ENCODE measurements at regions not wholly inside any gene's neighbourhood (a gene's known extent, or its start where the extent isn't known, plus 50 kb on each side); places are given as distances from the start of the nearest gene placed in this dataset.
"Not testable (repeated sequence)": the region's sequence is repeated elsewhere in the genome, so short reads cannot be mapped to it uniquely, and the experiment has no call there.

DNA sequence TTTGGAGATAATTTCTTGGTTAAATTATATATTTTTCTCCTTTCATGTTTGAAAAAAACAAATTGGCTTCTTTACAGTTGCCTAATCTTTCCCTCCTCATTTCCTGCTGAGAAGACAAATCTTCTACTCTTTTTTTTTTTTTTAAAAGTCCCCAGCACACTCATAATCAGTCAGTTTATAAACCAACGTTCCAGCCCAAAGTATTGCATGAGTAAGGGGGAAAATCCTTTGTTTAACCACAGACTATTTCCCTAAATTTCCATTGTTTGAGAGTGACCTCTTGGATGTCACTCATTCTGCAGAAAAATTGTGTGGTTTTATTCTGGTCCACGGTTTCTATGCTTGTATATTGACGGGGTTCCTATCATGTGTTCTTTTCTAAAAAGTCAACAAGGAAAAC, 55.1 kb upstream of the TLR4 start:
- DNase-seq = no peak

DNA sequence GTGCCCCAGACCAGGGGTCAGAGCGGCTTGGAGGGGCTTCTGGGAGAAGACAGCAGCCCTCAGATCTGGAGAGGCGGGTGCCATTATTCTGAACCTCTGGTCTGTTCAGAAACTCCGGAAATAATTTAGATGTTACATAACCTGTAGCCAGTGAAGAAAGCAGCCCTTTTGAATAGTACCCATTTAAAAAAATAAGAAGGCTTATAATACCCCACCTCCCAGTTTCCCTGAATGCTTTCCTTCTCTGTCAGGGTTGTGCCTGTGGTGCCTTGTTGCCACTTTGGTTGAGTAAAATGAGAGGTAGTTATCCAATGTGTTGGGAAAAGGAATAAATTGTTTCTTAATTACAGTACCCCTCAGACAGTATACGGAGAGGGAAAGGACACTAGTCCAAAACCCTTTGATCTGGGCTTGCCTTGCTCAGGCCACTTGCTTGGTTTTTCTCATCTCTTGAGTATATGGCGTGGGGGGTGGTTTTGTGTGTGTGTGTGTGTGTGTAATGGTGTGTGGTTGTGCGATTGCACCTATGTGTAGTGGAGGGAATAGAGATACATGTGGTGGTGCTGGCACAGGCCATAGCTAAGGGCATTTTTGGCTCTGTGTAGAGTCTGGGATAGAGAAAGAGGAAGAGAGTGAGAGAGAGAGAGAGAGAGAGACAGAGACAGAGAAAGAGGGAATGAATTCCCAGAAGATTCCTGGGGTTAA, 59.1 kb upstream of the TLR4 start:
- no peak for DNase-seq

DNA sequence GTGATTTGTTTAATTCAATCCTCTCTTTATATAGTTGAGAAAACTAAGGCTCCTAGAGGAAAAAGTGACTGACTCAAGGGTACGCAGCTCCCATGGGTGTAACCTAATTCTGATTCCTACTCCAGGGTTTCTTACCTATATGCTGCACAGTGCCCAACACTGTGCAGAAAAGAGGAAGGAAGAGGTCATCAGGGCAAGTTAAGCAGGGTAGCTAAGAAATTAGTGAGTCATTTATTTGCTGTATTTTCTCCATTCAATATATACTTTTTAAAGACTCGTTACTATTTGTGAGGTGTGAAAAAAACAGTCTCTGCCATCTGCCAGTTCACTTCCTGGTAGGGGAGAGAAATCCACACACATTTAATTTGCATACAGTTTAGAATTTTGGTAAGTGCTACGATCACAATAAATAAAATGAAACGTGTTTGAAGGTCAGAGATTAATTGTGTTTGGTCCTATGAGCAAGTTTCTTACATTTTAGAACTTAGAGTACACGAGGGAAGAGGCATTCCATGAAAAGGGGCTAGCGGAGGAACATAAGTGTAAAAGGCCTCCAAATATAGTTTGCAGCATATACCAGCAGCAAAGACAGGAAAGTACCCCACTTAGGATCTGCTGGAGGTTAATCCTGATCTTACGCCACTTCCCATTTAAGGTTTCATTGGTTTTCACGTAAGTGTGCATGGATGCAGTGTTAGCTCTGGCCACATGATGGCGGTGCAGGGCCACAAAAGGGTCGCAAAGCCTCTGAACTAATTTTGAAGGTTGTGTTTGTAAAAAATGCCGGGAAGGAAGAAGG, 59.9 kb upstream of the TLR4 start:
- peak; percentile 56 for DNase-seq

DNA sequence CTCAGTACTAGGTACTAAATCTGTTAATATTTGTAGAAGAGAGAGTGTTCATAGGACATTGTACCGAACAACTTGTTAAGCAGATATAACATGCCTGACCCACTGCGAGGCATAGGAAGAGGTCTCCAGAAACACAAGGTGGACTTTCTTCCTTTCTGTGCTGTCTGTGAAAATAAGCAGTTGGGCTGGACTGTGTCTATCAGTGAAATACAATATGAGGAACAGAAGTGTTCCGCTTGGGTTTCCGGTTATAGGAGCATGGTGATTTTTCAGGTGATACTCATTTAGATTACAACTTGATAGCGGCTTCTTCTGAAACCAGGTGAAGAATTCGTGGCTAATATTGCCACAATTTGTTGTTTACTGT, 60.9 kb upstream of the TLR4 start:
- DNase-seq = no peak

DNA sequence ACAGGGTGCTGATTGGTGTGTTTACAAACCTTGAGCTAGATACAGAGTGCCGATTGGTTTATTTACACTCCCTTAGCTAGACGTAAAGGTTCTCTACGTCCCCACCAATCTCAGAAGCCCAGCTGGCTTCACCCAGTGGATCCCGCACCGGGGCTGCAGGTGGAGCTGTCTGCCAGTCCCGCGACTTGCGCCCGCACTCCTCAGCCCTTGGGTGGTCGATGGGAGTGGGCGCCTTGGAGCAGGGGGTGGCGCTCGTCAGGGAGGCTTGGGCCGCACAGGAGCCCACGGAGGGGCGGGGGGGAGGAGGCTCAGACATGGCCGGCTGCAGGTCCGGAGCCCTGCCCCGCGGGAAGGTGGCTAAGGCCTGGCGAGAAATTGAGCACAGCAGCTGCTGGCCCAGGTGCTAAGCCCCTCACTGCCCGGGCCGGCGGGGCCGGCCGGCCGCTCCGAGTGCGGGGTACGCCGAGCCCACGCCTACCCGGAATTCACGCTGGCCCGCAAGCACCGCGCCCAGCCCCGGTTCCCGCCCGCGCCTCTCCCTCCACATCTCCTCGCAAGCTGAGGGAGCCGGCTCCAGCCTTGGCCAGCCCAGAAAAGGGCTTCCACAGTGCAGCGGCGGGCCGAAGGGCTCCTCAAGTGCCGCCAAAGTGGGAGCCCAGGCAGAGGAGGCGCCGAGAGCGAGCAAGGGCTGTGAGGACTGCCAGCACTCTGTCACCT, 61.5 kb upstream of the TLR4 start:
- not testable (repeated sequence) for DNase-seq

DNA sequence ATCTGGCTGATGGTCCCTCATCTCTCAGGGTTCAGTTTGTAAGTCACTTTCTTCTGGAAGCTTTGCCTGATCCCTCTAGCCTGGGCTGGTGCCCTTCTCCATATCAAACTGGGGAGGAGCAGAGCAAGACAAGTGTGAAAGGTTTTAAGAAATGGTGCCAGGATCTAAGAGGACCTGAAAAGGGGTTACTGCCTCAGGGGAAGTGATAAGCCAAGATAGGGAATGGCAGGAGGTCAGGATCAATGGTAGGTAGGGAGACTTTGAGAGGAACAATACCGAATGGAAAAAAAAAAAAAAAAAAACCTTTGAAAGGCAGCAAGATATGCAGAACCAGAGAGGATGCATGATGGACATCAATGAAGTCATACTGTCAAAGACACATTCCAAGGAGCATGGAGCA, 67.5 kb upstream of the TLR4 start:
- no peak for DNase-seq

DNA sequence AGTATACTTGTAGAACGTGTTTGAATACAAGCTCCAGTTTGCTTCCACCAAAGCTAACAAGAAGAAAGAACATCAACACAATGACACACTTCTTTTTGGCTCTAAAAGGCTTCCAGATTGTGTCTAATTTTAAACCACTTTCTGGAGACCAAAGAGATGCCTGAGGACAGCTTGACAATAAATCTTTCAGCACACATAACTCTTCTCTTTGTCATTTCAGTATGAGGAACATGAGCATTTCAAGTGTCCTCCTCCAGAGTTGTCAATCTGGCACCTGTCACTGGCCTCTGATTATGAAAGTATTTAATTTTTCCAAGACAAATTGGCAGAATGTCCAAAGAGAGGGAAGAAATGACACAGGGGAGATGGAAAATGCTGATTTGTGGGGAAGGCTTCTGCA, 79.0 kb upstream of the TLR4 start:
- DNase-seq = no peak

DNA sequence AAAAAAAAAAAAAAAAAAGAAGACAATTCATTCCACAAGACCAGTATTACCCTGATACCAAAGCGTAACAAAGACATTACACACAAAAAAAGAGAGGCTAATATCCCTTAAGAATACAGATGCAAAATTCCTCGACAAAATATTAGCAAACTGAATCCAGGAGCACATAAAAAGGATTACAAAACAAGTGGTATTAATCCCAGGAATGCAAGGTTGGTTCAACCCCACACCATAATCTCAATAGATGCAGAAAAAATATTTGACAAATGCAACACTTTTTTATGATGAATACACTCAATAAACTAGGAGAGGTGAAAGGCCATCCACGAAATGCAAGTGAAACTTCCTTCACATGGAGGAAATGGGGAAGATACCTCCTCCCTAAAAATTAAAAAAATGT, 80.1 kb upstream of the TLR4 start:
- DNase-seq = no peak

DNA sequence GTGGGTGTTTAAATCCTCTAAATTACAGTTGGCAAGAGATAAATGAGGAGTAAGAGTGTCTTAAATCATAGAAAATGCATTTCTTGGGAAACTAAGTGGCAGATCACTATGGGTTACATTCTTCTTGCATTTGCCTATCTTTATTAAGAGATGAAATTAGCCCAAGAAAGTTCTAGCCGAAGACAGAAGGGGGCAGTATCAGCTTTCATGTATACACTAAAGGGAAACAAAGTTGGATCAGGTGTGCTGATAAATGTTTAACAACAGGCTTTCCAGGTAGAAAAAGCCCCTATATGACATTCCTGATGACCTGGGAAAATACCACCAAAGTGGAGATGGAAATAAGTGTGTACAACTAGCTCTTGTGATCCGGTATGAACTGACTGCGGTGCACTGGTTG, 81.9 kb upstream of the TLR4 start:
- DNase-seq = no peak

DNA sequence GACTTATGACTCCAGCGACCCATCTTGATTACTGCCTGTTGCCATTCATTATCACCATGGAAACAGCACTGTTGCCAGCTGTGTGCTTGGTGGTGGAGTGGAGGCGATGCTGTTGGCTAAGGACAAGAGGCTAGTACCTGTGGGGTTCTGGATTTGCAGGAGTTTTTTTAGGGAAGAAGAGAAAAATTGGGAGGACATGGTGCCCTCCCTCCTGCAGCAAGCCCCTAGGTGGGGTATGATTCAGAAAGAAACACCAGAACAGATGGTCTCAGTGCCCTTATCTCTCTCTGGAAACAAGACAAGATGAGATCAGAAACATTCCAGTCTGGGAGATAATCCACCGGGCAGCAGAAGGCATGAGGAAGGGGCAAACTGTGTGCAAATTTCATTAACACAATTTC, 87.8 kb upstream of the TLR4 start:
- peak; percentile 75 for DNase-seq

DNA sequence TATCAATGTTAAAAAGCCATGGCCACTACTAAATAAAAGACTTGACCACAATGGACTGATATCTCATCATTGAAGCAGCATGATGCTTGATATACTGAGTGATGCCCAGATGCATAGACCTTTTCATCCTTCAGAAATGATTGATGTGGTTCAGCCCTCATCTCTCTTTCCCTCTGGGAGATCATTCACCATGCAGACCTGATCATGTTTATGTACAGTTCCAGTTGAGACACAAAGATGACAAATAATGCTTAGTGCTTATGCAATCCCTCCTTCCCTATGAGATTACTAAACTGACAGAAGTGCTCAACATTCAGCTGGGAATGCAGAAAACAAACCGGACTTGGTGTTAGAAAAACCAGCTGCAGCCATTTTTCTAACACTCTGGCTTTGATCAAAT, 91.9 kb upstream of the TLR4 start:
- DNase-seq = no peak

DNA sequence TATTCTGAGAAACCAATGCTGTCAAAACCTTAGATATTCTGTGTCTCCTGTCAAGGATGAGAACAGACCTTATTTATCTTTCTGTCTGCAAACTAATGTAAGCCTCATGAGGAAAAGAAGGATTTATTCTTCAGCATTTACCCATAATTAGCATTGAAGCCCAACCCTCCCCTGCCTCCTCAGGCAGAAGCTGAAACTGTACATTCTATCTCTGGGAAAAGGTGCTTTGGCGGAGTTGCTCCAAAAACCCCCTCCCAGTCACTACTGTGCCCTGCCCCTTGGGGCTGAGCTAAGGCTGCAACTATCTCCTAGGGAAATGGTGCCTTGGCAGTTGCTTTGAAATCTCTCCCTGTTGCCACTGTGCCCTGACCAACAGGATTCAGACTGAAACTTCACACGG, 106.2 kb upstream of the TLR4 start:
- DNase-seq = no peak

DNA sequence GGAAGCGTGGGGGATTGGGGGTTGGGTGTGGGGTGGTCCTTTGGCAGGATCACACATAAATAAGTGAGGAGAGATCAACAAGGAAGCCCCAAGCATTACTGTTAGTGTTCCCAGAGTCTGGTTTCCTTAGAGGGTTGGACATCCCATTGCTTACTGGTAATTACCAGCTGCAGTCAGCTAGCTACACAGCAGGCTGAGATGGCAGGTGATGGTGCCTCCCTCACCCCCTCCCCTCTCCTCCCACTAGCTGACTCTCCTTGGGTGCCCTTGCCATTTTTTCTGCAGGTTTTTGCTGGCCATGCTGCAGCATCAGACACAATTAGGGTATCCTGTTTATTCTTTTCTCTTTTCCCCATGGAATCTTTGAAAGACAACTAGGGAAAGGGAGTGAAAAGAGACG, 107.5 kb upstream of the TLR4 start:
- peak; percentile 43 for DNase-seq

DNA sequence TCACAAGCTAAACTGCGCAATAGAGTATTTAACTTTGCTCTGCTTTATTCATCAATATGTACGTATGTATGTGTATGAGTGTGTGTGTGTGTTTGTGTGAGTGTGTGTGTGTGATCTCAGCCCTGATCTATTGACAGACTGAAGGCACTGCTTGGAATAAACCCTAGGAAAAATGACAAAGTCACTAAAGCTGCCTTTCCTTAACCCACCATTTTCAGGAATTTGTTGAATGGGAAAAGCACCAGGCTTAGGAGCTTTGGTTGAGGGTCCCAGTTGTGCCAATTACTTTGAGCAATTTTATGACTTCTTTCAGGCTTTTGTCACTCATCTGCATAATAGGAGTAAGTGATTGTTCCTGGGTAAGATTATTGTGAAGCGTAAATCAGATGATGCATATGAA, 108.6 kb upstream of the TLR4 start:
- DNase-seq = no peak

DNA sequence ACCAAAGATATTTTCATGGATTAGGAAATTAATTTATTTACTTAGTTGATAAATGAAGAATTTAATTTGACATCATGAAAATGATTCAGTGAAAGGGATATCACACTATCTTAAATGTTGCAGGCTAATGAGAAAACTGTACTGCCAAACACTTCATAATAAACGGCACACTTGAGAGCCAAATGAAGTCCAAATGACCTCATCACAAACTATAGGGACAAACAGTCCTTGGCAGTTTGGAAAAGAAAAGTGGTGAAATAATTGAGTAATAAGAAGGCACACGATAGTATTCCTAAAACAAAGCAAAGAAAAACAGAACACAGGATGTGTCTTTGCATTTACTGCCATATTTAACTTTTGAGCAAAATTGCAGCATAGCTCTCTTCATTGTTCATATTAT, 116.9 kb upstream of the TLR4 start:
- peak; percentile 21 for DNase-seq

DNA sequence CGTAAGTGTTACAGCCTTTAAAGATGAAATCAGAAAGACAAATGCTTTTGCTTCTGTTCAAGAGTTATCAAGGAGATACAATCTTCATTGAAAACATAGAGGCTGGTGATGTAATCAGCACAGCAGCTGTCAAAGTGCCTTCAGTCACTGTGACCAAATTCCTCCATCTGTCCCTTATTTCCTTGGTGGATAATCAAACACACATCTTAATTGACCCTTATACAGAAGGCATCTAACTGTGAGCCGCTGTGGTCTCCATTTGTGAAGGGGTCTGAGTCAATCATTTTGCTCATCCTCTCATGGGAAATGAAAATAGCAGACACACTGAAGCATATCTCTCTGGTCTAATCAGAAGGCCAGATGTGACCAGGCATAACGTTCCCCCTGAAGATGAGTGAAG, 130.1 kb upstream of the TLR4 start:
- no peak for DNase-seq

DNA sequence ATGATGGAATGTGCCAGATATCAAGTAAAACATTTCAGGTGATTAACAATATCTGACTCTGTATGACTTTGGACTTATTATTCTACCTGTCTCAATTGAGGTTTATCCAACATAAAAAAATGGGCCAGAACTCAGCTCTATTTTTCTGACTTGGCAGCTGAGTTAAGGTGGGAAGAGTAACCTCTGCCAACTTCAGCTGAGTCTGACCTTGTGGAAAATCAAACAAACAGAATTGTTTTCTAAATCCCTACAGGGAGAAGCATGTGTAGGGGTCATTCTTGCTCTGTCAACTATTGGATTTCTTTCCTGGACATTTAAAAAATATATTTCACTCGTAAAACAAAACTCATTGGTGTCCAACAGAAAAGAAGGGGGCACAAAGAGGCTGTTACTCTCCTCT, 139.4 kb upstream of the TLR4 start:
- no peak for DNase-seq

DNA sequence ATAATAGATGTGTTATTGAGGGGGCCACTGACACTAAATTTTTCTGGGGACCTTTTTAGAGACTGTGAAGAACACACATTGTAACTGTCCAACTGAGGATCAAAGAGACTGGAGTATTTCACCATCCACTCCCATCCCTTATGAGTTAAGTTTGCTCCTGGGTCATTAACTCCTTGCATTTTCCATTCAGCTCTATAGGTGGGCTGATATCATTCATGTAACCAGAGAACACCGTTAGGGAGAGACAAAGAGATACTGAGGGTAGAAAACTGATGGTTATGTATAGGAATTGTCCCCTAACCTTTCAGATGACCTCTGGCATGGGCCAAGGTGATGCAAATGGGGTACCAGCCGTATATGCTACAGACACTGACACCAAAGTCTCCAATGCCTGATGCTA, 142.4 kb upstream of the TLR4 start:
- no peak for DNase-seq

DNA sequence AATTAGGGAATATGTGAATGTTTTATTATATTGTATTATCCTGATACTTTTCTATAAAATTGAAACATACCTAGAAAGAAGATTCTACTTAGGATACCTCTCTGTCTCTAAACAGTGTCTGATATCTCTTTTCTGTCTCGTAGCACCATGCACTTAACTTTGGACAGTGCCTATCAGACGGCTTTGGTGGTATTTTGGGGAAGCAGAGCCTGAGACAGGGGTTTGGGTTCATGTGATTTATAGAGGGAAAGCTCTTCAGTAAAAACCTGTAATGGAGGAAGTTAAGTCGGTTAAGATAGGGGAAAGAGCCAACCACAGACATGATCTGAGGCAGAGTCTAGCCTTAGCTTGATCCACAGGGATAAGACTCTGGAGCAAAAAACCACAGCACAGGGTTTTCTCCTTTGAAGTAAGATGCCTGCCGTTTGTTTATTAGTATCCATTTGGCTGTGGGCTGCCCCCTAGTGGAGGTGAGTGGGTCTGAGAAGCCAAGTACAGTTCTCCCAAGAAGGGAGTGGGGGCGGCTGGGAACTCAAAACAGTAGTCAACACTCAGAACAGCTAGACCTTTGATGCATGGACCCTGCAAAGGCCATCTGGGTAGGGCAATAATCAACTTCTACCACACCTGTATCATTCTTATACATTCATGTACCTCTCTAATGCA, 141.2 kb upstream of the ASTN2 start:
- DNase-seq = peak; percentile 25

DNA sequence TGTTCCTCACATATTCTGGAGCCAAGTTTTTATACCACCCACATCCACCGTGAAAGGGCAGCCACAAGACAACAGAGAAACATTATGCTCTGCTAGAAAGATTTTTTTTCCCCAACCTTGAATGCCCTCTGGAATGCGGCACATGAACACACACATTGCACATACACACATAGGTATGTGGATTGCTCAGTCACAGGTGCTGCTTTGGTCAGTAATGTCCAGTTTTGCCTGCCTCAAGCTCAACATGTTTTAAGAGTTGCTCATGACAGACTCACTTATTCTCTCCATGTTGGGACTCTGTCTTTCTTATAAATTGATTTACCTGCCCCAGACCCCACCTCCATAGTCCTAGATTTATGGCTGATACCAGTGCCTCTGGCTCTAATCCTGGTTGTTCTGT, 138.0 kb upstream of the ASTN2 start:
- DNase-seq = no peak

DNA sequence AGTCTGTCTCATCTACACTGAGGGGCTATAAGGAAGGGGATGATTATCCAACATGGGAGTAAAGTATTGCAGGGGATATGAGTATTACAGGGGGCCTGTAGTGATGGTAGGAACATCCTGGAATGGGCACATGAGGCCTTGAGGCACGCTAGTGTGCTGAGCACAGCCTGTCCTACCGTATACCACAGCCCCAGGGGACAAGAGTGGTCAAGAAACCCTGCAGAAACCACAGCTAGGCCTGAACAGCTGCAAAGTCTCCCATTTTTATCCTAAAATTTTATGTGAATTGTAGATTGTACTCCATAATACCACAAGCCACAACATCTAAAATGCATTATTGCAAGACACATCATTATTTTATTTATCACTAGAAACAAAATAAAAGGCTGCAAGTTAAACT, 136.3 kb upstream of the ASTN2 start:
- DNase-seq = no peak

DNA sequence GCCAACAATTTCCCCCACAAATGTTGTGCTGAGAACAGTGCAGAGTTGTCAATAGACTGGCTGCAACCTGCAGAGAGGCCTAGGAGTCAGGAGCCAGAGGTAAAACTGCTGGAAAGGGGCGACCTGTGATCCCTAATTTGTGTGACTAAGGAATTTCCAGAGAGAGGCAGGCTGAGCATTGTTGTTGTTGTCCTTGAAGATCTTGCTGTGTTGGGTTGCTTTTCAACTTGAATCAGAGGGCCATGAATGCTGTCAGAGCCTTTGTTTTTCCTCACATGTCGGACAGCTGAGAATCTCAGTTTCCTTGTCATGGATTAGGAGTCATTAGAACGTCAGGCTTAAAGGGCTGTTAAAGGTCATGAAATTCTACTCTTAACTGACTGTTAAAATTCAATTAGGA, 134.6 kb upstream of the ASTN2 start:
- no peak for DNase-seq

DNA sequence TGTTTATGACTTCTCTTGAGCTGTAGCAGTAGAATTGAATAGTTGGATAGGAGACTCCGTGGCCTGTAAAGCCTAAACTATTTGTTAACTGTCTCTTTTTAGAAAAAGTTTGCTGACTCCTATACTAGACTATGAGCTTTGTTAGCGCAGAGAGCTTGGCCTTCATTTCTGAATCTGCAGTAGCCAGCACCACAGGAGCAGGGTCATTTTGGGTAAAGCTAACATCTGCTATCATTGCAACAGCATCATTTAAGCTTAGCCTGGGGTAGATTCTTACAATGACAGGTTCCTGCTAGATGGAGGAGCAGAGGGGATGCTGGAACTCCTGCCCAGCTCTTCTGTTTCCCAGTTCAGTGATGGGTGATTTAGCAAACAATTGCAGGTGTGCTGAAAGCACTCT, 133.7 kb upstream of the ASTN2 start:
- DNase-seq = no peak

DNA sequence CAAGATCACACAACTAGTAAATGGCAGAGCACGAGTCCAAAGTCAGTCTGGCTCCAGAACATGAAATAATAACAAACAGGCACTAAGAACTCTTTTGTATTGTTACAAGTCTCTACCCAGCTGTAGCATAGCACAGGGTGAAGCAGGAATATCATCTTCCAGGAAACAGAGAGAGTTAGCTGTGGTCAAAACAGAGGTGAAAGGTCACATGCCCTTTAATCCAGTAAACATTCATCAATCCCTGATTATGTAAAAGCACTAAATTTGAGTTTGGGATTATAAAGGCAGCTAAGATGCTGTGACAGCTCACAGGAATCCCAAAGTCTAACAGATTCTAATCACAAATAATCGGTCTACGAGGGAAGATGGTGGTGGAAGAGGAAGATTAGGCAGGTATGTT, 133.0 kb upstream of the ASTN2 start:
- DNase-seq = no peak

All from NCI-H1105 treated with DMSO at 0.1 percent for 48 hours (cell line).